OCI-LY3 (cell line): ENCODE measurements at regions not wholly inside any gene's neighbourhood (a gene's known extent, or its start where the extent isn't known, plus 50 kb on each side); places are given as distances from the start of the nearest gene placed in this dataset.

Experiments used
- H2AFZ ChIP-seq: fragments of 200-600, 300-600 bp; shearing (Covaris generic); 2 replicates; pipeline ENCODE4 v1.6.0; 2014; ENCODE audit warnings: antibody characterized with exemption, low read depth, low read length
- H3K27ac ChIP-seq: fragments of 200-600, 300-600 bp; sonication (generic); 2 replicates; pipeline ENCODE4 v1.5.1; 2014; ENCODE audit warnings: mild to moderate bottlenecking, low read length, moderate library complexity, mixed read lengths
- H3K27me3 ChIP-seq: fragments of 200-600, 300-600 bp; sonication (generic); 2 replicates; pipeline ENCODE4 v1.6.1; 2014; ENCODE audit warnings: low read depth, low read length, mixed read lengths
- H3K36me3 ChIP-seq: fragments of 200-600, 300-600 bp; sonication (generic); replicated peaks from 2 replicates; pipeline ENCODE3; 2014; ENCODE audit warnings: low read depth, low read length, mixed read lengths
- H3K4me1 ChIP-seq: fragments of 300-600, 200-600 bp; sonication (generic); 2 replicates; pipeline ENCODE4 v1.6.1; 2014; ENCODE audit warnings: low read length, mixed read lengths
- H3K4me2 ChIP-seq: fragments of 200-600, 300-600 bp; sonication (generic); 2 replicates; pipeline ENCODE4 v1.6.1; 2014; ENCODE audit warnings: low read length, mixed read lengths
- H3K4me3 ChIP-seq: fragments of 300-600, 200-600 bp; sonication (generic); 2 replicates; pipeline ENCODE4 v1.5.1; 2014; ENCODE audit warnings: antibody characterized with exemption, mild to moderate bottlenecking, low read length, moderate library complexity
- H3K79me2 ChIP-seq: fragments of 300-600, 200-600 bp; shearing (Covaris generic); 2 replicates; pipeline ENCODE4 v1.6.1; 2014; ENCODE audit warnings: mild to moderate bottlenecking, low read length, mixed read lengths
- H3K9ac ChIP-seq: fragments of 300-600, 200-600 bp; shearing (Covaris generic); 2 replicates; pipeline ENCODE4 v1.6.0; 2014; ENCODE audit warnings: mild to moderate bottlenecking, low read length, moderate library complexity
- H3K9me3 ChIP-seq: fragments of 200-600, 300-600 bp; shearing (Covaris generic); 2 replicates; pipeline ENCODE4 v1.6.1; 2014; ENCODE audit warnings: low read length, mixed read lengths; ENCODE audit not compliant: insufficient read depth
- H4K20me1 ChIP-seq: fragments of 200-600, 300-600 bp; sonication (generic); 2 replicates; pipeline ENCODE4 v1.6.1; 2016; ENCODE audit warnings: low read length, mixed read lengths; ENCODE audit not compliant: insufficient read depth
- CTCF ChIP-seq: fragments of 200-600, 300-600 bp; sonication (generic); IDR thresholded peaks from 2 replicates; pipeline ENCODE4 v1.5.1; 2014; ENCODE audit warnings: antibody characterized with exemption, low read length, low read depth
- EZH2phosphoT487 ChIP-seq: fragments of 200-600 bp; shearing (Covaris generic); IDR thresholded peaks from 2 replicates; pipeline ENCODE4 v1.6.1; 2018; ENCODE audit warnings: antibody characterized with exemption, mixed run types, low read depth

GRCh38 chr19:31013384-31014020 lies 335.7 kb downstream of the TSHZ3 start:
- Histone ChIP-seq H3K36me3 (no peaks in the 10 kb centered on the region), H3K4me1 (no peaks in the 10 kb centered on the region), H2AFZ (no peak overlapping the region), H3K27me3 (no peaks in the 10 kb centered on the region), H3K4me3 (no peak overlapping the region), H3K4me2 (no peak overlapping the region), H3K9ac (no peak overlapping the region), H3K27ac (no peak overlapping the region), H3K9me3 (no peaks in the 10 kb centered on the region), H3K79me2 (no peaks in the 10 kb centered on the region), H4K20me1 (no peaks in the 10 kb centered on the region)
- TF ChIP-seq EZH2phosphoT487 (no peak), CTCF (no peak)

DNA sequence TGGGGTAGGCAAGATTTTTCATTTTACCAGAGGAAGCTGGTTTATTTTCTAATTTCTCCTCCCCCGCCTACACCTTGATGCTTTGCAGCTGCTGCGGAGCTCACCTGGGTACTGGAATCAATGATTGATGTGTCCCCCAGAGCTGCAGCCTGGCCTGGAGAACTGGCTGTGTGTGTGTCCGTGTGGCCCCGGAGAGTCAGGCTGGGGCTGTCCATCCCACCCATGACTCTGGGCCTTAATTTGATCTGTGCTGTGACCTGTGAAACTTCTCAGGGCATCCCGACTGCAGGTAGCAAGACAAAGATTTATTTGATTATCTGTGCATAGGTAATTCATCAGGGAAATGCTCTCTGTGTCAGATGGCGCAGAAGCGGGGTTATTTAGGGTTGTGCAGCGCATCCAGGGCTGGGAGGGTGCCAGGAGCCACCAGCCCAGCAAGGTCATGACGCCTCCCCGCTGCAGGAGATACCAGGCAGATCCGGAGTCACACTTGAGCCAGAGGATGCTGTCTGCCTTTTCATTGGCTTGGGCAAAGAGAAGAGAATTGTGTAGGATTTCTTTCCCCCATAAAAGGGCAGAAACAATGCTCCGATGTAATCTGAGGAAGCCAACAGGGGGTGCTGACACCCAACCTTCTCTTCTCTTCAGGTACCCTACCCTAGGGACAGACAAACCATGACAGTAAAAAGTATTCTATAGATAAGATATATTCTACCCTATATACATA lies 346.6 kb downstream of the TSHZ3 start:
- Histone ChIP-seq H3K36me3 (no peaks in the 10 kb centered on the region), H3K27me3 (no peaks in the 10 kb centered on the region), H3K4me1 (no peaks in the 10 kb centered on the region), H4K20me1 (no peaks in the 10 kb centered on the region), H2AFZ (no peak overlapping the region), H3K9ac (no peak overlapping the region), H3K27ac (no peak overlapping the region), H3K9me3 (no peaks in the 10 kb centered on the region), H3K4me2 (no peak overlapping the region), H3K4me3 (no peak overlapping the region), H3K79me2 (no peaks in the 10 kb centered on the region)
- TF ChIP-seq CTCF = no peak
- TF ChIP-seq EZH2phosphoT487 = no peak

DNA sequence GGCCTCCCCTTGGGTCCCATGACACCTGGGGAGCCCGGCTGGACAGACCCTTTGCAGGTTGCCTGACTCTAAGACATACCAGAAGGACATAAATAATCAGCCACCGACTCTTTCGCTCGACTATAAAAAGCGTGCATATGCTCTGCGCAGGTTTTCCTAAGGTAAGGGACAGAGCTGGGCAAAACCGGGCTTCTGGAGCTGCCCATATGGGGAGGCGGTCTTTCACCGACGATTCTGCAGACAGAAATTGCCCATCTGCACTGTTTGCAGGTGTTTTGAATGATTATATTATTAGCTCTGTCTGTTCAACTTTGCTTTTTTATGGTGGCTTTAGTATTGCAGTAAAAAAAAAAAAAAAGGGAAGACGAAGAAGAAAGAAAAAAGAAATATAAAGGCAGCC lies 347.2 kb downstream of the TSHZ3 start:
- H3K4me3 ChIP-seq = no peak overlapping the region

More for the DNA sequence above, 347.2 kb downstream of the TSHZ3 start:
- H3K27me3 ChIP-seq = no peaks in the 10 kb centered on the region
- no peak for TF ChIP-seq EZH2phosphoT487
- no peak for TF ChIP-seq CTCF
- H3K27ac ChIP-seq = no peak overlapping the region
- H2AFZ ChIP-seq = no peak overlapping the region
- no peaks in the 10 kb centered on the region for H4K20me1 ChIP-seq
- no peaks in the 10 kb centered on the region for H3K79me2 ChIP-seq
- H3K36me3 ChIP-seq = no peaks in the 10 kb centered on the region
- H3K4me1 ChIP-seq = no peaks in the 10 kb centered on the region
- H3K9ac ChIP-seq = no peak overlapping the region
- no peak overlapping the region for H3K4me2 ChIP-seq
- H3K9me3 ChIP-seq = no peaks in the 10 kb centered on the region
